HUES6 (cell line): ENCODE measurements at regions not wholly inside any gene's neighbourhood (a gene's known extent, or its start where the extent isn't known, plus 50 kb on each side); places are given as distances from the start of the nearest gene placed in this dataset.

ENCODE experiments used
- H3K27ac ChIP-seq: 2 replicates; pipeline ENCODE4 v1.7.0; 2013; ENCODE audit warnings: low read depth, mild to moderate bottlenecking, low read length, inconsistent platforms
- H3K27me3 ChIP-seq: 2 replicates; pipeline ENCODE4 v1.6.1; 2013; ENCODE audit warnings: low read length; ENCODE audit not compliant: control insufficient read depth, insufficient read depth
- H3K36me3 ChIP-seq: 2 replicates; pipeline ENCODE4 v1.6.1; 2013; ENCODE audit warnings: low read length; ENCODE audit not compliant: control insufficient read depth, insufficient read depth
- H3K4me1 ChIP-seq: 2 replicates; pipeline ENCODE4 v1.6.1; 2013; ENCODE audit warnings: low read length; ENCODE audit not compliant: control insufficient read depth, insufficient read depth
- H3K4me3 ChIP-seq: 2 replicates; pipeline ENCODE4 v1.5.1; 2013; ENCODE audit warnings: low read depth, low read length
- H3K9ac ChIP-seq: one replicate; pipeline ENCODE4 v1.6.1; 2013; ENCODE audit warnings: mild to moderate bottlenecking, low read length
- H3K9me3 ChIP-seq: 2 replicates; pipeline ENCODE4 v1.6.1; 2013; ENCODE audit warnings: low read depth, low read length; ENCODE audit not compliant: control insufficient read depth, insufficient read depth

- Histone ChIP-seq H3K4me3 (no peak overlapping the region), H3K9me3 (no peaks in the 10 kb centered on the region), H3K36me3 (no peaks in the 10 kb centered on the region), H3K9ac (no peak overlapping the region), H3K4me1 (peaks cover 12% of the 10 kb centered on the region), H3K27me3 (no peaks in the 10 kb centered on the region), H3K27ac (no peak overlapping the region)
Measured at GRCh38 chr13:44236801-44237207, 136.8 kb upstream of the SERP2 start.

GRCh38 chr13:44237276-44237767 is 136.3 kb upstream of the SERP2 start:
- Histone ChIP-seq H3K9me3 (no peaks in the 10 kb centered on the region), H3K36me3 (no peaks in the 10 kb centered on the region), H3K27ac (no peak overlapping the region), H3K4me1 (peaks cover 8% of the 10 kb centered on the region), H3K9ac (no peak overlapping the region), H3K27me3 (no peaks in the 10 kb centered on the region), H3K4me3 (no peak overlapping the region)

- no peak overlapping the region for H3K4me3 ChIP-seq
- H3K9ac ChIP-seq = no peak overlapping the region
- H3K36me3 ChIP-seq = no peaks in the 10 kb centered on the region
- no peaks in the 10 kb centered on the region for H3K9me3 ChIP-seq
- no peaks in the 10 kb centered on the region for H3K27me3 ChIP-seq
- 0 out of 2 replicates have a peak, but pooled peaks cover 2% of the 10 kb centered on the region for H3K4me1 ChIP-seq
- H3K27ac ChIP-seq = no peak overlapping the region
Measured at GRCh38 chr13:44237881-44238421, 135.7 kb upstream of the SERP2 start.

GRCh38 chr13:44240611-44241145 is 132.9 kb upstream of the SERP2 start:
- no peak overlapping the region for H3K27ac ChIP-seq
- H3K4me1 ChIP-seq = peaks cover 5% of the 10 kb centered on the region; the same call in 1 of the 2 replicates
- no peaks in the 10 kb centered on the region for H3K36me3 ChIP-seq
- no peaks in the 10 kb centered on the region for H3K9me3 ChIP-seq
- H3K4me3 ChIP-seq = no peak overlapping the region
- H3K27me3 ChIP-seq = no peaks in the 10 kb centered on the region
- no peak overlapping the region for H3K9ac ChIP-seq

- no peaks in the 10 kb centered on the region for H3K9me3 ChIP-seq
- peaks cover 5% of the 10 kb centered on the region; the same call in 1 of the 2 replicates for H3K4me1 ChIP-seq
- H3K9ac ChIP-seq = no peak overlapping the region
- H3K4me3 ChIP-seq = no peak overlapping the region
- no peaks in the 10 kb centered on the region for H3K36me3 ChIP-seq
- H3K27ac ChIP-seq = no peak overlapping the region
- H3K27me3 ChIP-seq = no peaks in the 10 kb centered on the region
Measured at GRCh38 chr13:44241638-44242037, 132.0 kb upstream of the SERP2 start.

GRCh38 chr13:44242766-44243165 is 130.9 kb upstream of the SERP2 start:
- H3K27ac ChIP-seq = no peak overlapping the region
- no peak overlapping the region for H3K9ac ChIP-seq
- H3K27me3 ChIP-seq = no peaks in the 10 kb centered on the region
- H3K4me3 ChIP-seq = no peak overlapping the region
- H3K9me3 ChIP-seq = no peaks in the 10 kb centered on the region
- no peaks in the 10 kb centered on the region for H3K36me3 ChIP-seq
- H3K4me1 ChIP-seq = peaks cover 5% of the 10 kb centered on the region; the same call in 1 of the 2 replicates

- no peaks in the 10 kb centered on the region for H3K27me3 ChIP-seq
- H3K9me3 ChIP-seq = no peaks in the 10 kb centered on the region
- peaks cover 5% of the 10 kb centered on the region; the same call in 1 of the 2 replicates for H3K4me1 ChIP-seq
- no peak overlapping the region for H3K9ac ChIP-seq
- H3K27ac ChIP-seq = no peak overlapping the region
- H3K4me3 ChIP-seq = no peak overlapping the region
- H3K36me3 ChIP-seq = no peaks in the 10 kb centered on the region
Measured at GRCh38 chr13:44243198-44243857, 130.3 kb upstream of the SERP2 start.

GRCh38 chr13:44244288-44244687 is 129.3 kb upstream of the SERP2 start:
- no peaks in the 10 kb centered on the region for H3K36me3 ChIP-seq
- H3K4me1 ChIP-seq = peaks cover 6% of the 10 kb centered on the region; the same call in 1 of the 2 replicates
- no peak overlapping the region for H3K27ac ChIP-seq
- H3K9me3 ChIP-seq = no peaks in the 10 kb centered on the region
- H3K27me3 ChIP-seq = no peaks in the 10 kb centered on the region
- H3K9ac ChIP-seq = no peak overlapping the region
- H3K4me3 ChIP-seq = no peak overlapping the region

- Histone ChIP-seq H3K27ac (no peak overlapping the region), H3K9me3 (no peaks in the 10 kb centered on the region), H3K9ac (no peak overlapping the region), H3K4me1 (peaks cover 6% of the 10 kb centered on the region; the same call in 1 of the 2 replicates), H3K27me3 (no peaks in the 10 kb centered on the region), H3K36me3 (no peaks in the 10 kb centered on the region), H3K4me3 (no peak overlapping the region)
Measured at GRCh38 chr13:44249431-44249836, 124.2 kb upstream of the SERP2 start.

- Histone ChIP-seq H3K27ac (no peak overlapping the region), H3K36me3 (no peaks in the 10 kb centered on the region), H3K9me3 (no peaks in the 10 kb centered on the region), H3K4me3 (no peak overlapping the region), H3K27me3 (no peaks in the 10 kb centered on the region), H3K9ac (no peak overlapping the region), H3K4me1 (peaks cover 12% of the 10 kb centered on the region)
Measured at GRCh38 chr13:44252938-44253337, 120.7 kb upstream of the SERP2 start.

- H3K4me1 ChIP-seq = peaks cover 8% of the 10 kb centered on the region
- no peak overlapping the region for H3K4me3 ChIP-seq
- no peak overlapping the region for H3K27ac ChIP-seq
- no peaks in the 10 kb centered on the region for H3K36me3 ChIP-seq
- H3K9me3 ChIP-seq = no peaks in the 10 kb centered on the region
- no peaks in the 10 kb centered on the region for H3K27me3 ChIP-seq
- H3K9ac ChIP-seq = no peak overlapping the region
Measured at GRCh38 chr13:44255771-44256364, 117.8 kb upstream of the SERP2 start.
